Jurkat, Clone E6-1 (cell line): ENCODE measurements at regions not wholly inside any gene's neighbourhood (a gene's known extent, or its start where the extent isn't known, plus 50 kb on each side); places are given as distances from the start of the nearest gene placed in this dataset.
"Not testable (repeated sequence)": the region's sequence is repeated elsewhere in the genome, so short reads cannot be mapped to it uniquely, and the experiment has no call there.

Source experiments
- DNase-seq: peaks from one replicate; pipeline ENCODE4 v3.0.0-alpha.2; 2011; ENCODE audit warnings: low read depth, low spot score
- H3K4me3 ChIP-seq: 2 replicates; pipeline ENCODE4 v1.5.1; 2011; ENCODE audit warnings: mild to moderate bottlenecking, low read length, control low read depth, moderate library complexity

DNA sequence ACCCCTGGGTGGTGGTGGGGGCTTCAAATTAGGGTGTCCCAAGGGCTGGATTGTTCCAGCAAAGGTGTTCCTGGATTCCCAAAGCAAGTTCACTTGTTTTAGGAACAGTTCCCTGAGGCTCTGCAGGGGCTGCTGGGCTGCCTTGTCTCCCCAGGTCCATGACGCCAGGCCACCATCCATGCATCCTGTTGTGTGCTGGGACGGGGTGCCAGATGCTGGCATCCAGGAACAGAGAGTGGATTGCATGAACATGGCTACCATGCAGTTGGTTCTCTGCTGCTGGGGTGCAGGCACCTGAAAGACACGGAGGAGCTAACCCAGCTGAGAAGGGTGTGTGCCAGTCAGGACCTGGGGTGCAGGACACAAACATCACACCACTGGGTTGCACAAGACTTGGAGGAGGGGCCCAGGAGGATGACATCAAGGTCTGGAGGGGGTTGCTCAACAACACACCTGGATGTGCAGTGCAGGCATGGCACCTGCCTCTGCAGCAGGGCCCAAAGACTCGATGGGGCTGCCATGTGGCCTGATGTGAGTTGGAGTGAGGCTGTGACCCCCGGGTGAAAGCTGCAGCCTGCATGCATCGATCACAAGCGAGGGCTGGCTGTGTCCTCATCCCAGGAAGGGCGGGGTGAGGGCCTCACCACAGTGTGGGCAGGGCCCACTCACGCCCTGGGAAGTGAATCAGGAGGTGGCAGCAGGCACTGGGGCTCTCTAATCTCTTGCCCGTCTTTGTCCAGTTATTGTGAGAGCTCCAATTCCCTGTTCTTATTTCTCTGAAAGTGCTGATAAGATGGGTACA, 74.0 kb upstream of the CLDN5 start:
- no peak overlapping the region for H3K4me3 ChIP-seq
- no peak for DNase-seq

DNA sequence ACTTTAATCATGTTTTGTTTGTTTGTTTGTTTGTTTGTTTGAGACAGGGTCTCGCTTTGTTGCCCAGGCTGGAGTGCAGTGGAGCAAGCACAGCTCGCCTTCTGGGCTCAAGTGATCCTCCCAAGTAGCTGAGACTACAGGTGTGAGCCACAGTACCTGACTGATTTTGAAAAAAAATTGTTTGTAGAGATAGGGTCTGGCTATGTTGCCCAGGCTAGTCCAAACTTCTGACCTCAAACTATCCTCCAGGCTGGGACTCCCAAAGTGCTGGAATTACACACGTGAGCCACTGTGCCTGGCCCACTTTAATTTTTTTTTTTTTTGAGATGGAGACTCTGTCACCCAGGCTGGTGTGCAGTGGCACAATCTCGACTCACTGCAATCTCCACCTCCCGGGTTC, 74.8 kb upstream of the CLDN5 start:
- H3K4me3 ChIP-seq: no peak overlapping the region
- no peak for DNase-seq

DNA sequence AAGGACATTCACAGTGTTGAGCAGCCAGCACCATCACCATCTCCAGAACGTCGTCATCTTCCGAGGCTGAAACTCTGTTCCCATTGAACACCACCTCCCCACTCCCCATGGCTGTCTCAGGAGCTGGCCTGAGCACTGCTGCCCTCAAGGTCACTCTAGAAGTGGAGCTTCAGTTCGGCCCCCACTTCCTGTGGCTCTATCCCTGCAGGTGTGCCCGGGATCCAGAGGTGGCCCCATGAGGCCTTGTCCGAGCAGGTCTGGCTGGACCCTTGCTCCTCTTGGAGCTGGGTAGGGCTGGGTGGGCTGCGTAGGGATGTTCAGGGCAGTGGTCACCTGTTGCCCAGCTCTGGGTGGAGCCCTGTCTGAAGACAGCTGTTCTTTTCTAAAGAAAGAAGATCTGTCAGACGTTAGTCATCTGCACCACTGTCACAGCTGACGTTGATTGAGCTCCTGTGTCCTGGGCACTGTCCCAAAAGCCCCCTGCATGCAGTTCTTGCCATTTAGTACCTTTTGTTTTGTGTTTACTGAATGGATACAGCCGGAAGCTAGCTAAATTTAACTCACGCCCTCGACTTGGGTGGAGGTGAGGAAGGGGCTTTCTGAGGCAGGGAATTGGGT, 75.5 kb upstream of the CLDN5 start:
- H3K4me3 ChIP-seq: no peak overlapping the region
- DNase-seq: no peak

DNA sequence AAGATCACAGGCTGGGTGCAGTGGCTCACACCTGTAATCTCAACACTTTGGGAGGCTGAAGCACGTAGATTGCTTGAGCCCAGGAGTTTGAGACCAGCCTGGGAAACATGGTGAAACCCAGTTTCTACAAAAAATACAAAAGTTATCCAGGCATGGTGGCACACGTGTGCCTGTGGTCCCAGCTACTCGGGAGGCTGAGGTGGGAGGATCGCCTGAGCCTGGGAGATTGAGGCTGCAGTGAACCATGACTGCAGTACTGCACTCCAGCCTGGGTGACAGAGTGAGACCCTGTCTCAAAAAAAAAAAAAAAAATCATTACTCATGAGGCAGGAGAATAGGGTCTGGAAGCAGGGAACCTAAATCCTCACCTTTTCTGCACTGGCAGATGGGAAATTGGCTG, 79.1 kb upstream of the CLDN5 start:
- not testable (repeated sequence) for H3K4me3 ChIP-seq, DNase-seq

DNA sequence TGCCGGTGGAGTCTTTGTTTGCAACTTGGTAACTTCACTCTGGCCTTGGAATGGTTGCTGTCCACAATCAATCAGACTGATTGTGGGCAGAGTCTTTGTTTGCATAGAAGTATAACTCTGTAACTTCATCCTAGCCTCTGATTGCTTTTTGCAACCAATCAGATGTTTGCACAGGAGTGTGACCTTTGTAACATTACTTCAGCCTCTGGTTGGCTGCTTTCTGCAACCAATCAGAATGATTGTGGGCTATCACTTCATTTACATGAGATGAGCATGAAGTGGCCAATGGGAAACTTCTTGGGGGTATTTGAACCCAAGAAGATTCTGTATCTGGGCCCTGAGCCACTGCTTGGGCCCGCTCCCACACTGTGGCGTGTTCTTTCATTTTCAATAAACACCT, 79.6 kb upstream of the CLDN5 start:
- H3K4me3 ChIP-seq: no peak overlapping the region

DNA sequence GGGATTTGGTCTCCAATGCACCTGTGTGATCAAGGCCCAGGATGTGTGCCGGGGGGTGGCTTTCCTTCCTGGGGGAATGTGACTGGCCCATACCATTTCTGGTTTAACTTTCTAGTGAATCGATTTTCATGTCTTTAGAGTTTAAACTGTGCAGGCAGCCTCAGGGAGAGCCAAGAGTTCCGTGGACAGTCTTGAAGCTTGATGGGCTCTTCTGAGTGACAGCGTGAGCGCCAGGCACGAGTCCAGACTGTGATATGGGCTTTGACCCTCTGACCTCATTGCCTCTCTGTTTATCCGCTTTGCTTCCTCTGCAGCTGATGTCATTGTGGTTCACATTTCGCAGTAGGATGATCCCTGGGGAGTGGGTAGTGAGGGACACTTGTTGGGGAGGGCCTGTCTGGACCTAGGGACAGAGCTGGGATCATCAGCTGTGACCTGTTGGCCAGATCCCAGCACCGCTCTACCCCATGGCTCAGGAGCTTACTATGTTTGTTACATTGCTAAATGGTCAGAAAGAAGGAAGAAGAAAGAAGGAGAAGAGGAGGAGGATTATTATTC, 80.6 kb upstream of the CLDN5 start:
- H3K4me3 ChIP-seq: no peak overlapping the region
- no peak for DNase-seq

More for the DNA sequence above, 79.6 kb upstream of the CLDN5 start:
- DNase-seq: no peak

DNA sequence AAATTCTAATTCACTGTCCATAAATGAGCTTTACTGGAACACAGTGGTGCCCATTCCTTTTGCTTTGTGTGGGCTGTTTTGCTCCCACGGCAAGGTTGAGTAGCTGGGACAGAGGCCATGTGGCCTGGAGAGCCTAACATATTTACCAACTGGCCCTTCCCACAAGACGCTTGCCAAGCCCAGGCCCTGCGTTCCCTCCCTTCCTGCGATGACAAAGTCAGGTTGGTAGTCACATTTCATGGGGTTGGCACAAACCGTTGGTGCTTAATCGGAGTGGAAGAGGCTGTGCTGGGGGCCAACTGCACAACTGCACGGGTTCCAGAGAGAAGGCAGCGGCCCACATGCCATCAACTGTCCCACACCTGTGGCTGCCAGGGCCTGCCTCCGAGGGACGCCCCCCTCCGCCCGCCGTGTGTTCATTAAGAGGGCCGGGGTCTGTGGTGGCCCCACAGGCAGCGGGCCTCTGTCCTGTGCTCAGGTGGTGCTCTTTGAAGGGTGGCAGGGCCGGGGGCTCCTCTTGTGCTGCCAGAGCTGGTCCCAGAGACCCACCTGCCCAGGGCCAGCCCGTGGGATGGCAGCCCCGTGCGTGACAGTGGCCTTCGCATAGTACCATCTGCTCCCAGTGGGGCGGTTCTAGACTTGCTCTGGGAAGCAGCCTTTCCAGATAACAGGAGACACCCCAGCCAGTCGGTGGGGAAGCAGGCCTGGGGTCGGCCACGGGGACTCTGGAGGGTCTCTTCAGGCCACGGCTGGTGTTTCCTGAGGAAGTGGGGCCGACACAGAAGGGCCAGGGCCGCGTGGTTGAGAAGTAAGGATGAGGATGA, 81.5 kb upstream of the CLDN5 start:
- no peak for DNase-seq

DNA sequence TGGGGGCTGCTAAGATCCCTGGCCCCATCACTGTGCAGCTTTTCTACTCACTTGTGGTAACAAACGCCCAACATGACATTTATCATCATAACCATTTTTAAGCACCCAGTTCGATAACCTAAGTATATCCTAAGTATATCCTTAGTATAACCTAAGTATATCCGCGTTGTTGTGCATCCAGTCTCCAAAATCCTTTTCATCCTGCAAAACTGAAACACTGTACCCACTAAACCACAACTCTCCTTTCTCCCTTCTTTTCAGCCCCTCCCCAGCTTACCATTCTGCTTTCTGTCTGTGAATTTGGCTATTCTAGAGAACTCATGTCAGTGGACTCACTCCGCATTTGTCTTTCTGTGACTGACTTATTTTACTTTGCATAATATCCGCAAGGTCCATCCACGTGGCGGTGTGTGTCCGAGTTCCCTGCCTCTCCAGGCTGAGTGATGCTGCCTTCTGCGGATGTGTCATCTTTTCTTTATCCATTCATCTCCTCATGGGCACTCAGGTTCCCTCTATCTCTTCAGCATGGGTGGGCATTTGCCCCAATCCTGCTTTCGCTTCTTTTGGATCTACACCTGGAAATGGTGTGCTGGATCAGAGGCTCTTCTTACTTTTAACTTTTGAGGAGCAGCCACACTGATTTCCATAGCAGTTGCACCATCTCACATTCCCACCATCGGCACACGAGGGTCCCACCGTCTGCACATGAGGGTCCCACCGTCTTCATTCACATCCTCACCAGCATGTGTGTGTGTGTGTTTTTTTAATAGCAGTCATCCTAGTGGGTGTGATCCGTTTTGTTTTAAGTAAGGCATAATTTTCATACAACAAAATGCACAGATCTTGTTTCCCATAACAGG, 82.4 kb upstream of the CLDN5 start:
- no peak for DNase-seq
- no peak overlapping the region for H3K4me3 ChIP-seq

More for the DNA sequence above, 81.5 kb upstream of the CLDN5 start:
- no peak overlapping the region for H3K4me3 ChIP-seq

DNA sequence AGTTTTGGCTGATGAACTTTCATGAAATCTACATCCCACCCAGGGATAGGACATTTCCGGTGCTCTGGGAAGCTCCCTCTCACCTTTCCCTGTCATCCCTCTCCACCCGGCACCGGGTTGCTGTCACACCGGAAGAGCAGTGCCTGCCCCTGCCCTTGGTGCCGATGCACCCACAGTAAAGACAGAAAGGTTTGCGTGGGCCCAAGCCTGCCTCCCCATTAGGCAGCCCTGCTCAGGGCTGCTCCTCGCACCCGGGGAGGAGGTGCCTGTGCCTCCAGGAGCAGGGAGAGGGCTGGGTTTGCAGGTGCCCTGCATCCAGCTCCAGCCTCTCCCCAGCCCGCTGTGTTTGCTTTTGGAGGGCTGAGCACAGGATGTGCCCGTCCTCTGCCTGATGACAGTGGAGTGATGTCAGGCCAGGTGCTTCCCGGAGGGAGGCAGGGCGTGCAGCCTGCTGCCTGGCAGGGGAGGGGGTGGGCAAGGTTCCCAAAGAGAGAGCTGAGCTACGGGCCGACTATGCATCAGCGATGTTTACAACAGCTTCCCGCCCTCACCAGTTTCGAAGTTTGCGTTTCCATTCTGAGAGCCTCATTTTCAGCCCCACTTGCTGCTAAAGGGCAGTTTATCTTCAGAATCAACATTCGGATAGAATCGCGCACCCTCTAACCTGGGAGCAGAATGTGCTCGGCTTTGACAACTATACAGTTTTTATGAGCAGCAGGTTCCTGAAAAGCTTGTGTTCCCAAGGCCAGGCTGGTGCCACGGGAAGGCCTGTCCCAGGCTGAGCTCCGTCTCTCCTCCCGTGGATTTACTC, 83.2 kb upstream of the CLDN5 start:
- H3K4me3 ChIP-seq: no peak overlapping the region
- DNase-seq: no peak

DNA sequence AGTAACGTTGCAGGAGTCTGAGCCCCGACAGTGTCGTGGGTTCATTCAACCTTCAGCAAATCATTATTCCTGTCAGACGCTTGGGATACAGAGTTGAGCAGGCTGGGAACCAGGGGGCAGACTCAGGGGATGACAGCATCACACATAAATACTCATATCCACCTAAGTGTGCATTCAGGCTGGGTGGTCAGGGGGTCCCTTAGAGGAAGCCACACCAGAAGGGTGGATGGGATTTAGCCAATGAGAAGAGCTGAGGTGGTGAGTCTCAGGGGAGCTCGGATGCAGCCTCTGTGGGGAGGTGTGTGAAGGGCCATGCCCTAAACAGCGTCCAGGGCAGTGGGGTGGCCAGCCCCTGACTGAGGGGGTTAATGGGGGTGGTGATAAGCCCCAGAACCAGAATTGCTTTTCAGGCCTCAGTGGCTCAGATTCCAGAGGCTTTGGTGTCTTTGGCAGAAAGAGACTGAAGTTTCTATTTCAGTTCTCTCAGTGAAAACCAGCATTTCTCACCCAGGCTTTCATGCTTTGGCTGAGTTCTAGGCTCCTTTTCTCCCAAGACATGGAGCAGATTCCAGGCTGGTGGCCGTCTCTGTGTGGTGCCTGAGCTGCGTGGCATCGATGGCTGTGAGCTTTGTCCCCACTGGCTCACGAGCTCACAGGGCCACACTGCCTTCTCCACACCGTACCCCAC, 83.9 kb upstream of the CLDN5 start:
- DNase-seq: no peak
- H3K4me3 ChIP-seq: no peak overlapping the region

DNA sequence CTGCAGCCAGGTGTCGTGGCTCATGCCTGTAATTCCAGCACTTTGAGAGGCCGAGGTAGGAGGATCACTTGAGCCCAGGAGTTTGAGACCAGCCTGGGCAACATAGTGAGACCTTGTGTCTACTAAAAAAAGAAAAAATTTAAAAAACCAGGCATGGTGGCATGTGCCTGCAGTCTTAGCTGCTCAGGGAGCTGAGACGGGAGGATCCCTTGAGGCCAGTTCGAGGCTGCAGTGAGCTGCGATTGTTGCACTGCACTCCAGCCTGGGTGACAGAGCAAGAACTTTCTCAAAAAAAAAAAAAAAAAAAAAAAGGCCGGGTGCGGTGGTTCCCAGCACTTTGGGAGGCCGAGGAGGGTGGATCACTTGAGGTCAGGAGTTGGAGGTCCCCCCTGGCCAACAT, 85.5 kb upstream of the CLDN5 start:
- H3K4me3 ChIP-seq, DNase-seq: not testable (repeated sequence)

DNA sequence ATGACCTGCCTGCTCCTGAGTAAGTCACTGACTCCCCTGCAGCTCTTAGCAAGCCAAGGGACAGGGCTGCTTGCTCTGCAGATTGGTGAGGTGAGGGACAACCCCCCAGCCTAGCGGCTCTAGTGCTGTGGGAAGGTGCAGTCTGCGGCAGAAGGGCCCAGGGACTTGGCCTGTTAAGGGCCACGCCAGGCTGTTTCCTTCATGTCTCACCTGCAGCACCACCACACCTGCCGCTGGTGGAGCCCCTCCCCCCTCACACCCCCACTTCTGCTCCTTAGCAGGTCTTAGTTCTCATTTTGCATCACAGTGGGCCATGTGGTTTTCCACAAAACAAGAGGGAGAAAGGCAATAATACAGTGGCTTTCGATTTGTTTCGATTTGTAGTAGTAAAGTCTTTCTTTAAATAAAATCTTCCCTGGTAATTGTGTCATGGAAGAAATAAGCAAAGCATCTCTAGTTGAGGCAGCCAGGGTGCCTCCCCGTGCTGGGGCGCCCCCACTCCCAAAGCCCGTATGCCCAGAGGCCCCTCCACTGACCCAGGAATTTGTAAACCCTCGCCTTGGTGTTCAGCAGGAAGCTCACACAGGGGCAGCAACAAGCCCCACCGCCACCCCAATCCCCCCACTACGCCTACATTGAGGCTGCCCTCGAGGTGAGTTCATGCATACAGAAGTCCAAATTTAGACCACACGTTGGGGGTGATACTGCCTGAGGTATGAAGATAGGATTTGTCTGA, 86.5 kb upstream of the CLDN5 start:
- no peak for DNase-seq
- H3K4me3 ChIP-seq: no peak overlapping the region

DNA sequence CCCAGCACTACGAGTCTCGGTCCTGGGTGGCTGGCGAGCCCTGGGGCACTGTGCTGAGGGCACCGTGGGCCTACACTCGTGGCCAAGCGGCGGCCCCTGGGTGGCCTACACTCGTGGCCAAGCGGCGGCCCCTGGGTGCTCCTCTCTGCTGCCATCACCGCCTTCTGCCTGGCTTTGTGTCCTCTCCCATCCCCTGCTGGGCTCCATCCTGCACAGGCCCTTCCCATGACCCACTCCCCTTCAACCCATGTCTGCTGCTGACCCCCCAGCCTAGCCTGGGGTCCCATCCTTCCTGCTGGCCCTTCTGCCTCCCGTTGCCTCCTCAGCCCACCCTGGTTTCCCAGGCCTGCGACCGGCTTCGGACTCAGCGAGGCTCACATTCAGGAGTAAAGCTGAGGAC, 87.4 kb upstream of the CLDN5 start:
- H3K4me3 ChIP-seq: no peak overlapping the region
- no peak for DNase-seq

DNA sequence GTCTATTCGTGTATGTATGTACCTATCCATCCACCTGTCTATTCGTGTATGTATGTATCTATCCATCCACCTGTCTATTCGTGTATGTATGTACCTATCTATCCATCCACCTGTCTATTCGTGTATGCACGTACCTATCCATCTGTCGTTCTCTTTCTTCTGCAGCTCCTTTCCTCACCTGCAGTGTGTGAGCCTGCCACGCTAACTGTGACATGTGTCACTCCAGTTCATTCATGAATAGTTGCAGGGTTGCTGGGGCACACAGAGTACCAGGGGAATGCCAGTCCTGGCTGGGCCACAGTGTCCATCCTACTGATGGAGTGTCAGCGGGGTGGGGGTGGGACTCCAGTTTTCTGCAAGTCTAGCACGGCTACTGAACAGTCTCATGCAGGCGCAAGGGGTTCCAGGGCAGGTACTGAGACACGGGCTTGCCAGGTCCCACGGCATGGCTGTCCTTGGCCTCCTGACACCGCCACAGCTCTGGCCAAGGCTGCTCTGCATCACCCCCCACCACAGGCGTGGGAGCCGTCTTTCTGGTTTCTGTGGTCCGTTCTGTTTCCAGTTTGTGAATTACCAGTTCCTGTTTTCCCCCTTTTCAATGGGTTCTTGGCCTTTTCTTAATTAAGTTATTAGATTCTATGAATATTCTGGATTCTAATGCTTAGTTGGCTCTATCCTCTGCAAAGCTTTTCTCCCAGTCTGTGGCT, 88.8 kb upstream of the CLDN5 start:
- no peak for DNase-seq
- no peak overlapping the region for H3K4me3 ChIP-seq

DNA sequence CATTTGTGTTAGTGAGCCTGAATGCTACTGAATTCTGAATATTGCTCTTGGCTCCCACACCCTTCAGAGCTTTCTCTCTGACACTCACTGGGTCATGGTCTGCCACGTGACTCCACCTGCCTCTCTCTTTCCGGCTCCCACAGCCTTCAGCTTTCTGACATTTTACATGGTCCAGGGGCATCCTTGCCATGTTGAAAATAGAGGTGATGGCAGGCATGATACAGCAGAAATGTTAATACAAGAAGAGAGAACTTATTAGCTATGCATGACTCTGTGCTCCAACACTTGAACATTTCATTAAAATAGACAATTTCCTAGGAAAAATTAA, 90.3 kb upstream of the CLDN5 start:
- H3K4me3 ChIP-seq: no peak overlapping the region
- no peak for DNase-seq

DNA sequence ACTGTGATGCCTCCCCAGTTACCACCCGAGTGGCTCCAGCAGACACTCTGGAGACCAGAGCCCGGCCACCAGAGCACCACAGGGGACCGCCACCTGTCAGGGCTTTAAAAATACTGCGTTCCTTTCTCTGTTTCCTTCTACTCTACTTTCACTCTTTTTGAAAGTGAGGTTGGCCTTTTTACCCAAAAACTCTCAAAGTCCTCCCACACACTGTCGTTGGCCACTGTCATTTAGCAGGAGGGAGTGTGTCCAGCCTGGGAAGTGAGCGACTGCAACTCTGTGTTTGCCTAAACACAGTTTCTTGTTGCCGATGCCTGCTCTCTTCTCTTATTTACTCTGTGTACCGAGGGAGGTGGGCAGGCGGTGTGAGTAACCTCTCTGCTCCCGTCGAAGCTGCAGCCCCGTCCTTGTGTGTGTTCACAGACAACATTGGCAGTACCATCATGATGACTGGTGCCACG, 90.8 kb upstream of the CLDN5 start:
- H3K4me3 ChIP-seq: no peak overlapping the region
- no peak for DNase-seq
